ENCODE measurements at regions not wholly inside any gene's neighbourhood (a gene's known extent, or its start where the extent isn't known, plus 50 kb on each side); places are given as distances from the start of the nearest gene placed in this dataset.
"Not testable (repeated sequence)": the region's sequence is repeated elsewhere in the genome, so short reads cannot be mapped to it uniquely, and the experiment has no call there.

DNA sequence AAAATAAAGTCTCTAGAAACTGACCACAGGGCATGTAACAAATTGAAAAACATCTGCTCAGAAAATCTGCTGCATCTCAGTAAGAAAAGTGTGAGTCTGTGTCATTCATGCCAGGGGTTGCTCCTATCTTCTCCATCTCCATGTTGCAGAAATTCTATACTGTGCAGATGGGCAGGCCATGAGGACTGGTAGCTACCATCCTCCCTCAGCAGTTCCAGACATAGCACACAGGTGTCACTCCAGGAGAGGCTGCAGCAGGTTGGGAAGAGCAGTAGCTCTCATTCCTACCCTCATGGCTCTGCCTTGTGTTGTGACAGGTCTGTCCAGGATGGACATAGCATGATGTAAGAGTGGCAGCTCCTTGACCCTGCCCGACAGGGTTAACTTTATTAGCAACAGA is 173.4 kb downstream of the NDUFS4 start:
- DNase-seq (ENCODE audit: low spot score in 2 of 2) (no peak), ATAC-seq (no peak)
- Mint-ChIP-seq H3K36me3 (peaks cover 5 to 7% of the 10 kb centered on the region in 2 donors), H3K9me3 (peaks cover 10% of the 10 kb centered on the region in 2 donors), H3K27ac (no peak overlapping the region)

- ATAC-seq (no peak), DNase-seq (ENCODE audit: low spot score in 2 of 2) (no peak)
- H3K36me3 Mint-ChIP-seq: peaks cover 0 to 10% of the 10 kb centered on the region in 2 donors
- H3K9me3 Mint-ChIP-seq: peaks cover 8% of the 10 kb centered on the region in 2 donors
- no peak overlapping the region for H3K27ac Mint-ChIP-seq
Measured at GRCh38 chr5:53738105-53738504, 177.7 kb downstream of the NDUFS4 start.

DNA sequence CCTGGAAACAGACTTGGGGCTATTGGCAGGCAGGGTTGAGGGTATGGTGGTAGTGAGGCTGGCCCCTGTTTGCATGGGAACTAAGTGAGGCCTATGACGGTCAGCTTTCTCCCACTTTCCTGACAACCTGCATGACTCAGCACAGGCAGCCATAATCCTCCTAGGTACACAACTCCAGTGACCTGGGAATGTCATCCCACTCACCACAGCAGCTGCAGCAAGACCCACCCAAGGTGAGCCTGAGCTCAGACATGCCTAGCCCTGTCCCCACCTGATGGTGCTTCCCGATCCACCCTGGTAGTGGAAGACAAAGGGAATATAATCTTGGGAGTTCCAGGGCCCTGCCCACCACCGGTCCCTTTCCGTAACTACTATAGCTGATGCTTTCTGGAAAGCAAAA is 178.7 kb downstream of the NDUFS4 start:
- peaks cover 0 to 10% of the 10 kb centered on the region in 2 donors for H3K36me3 Mint-ChIP-seq
- ATAC-seq (no peak), DNase-seq (ENCODE audit: low spot score in 2 of 2) (no peak)
- peaks cover 8% of the 10 kb centered on the region in 2 donors for H3K9me3 Mint-ChIP-seq
- no peak overlapping the region for H3K27ac Mint-ChIP-seq

- no peak for DNase-seq (ENCODE audit: low spot score in 2 of 2)
- ATAC-seq: no peak
- H3K9me3 Mint-ChIP-seq: peaks cover 29 to 36% of the 10 kb centered on the region in 2 donors
Measured at GRCh38 chr5:53749621-53750020, 189.2 kb downstream of the NDUFS4 start.

DNA sequence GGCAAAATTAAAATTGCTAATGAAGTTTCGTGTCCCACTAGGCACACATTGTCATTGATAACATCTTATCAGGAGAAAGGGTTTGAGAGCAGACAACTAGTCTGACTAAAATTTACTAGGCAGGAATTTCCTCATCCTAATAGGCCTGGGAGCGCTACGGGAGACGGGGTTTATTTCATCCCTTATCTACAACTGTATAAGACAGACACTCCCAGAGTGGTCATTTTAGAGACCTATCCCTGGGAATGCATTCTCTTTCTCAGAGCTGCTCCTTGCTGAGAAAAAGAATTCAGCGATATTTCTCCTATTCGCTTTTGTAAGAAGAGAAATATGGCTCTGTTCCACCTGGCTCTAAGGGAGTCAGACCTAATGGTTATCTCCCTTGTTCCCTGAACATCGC is 191.8 kb downstream of the NDUFS4 start:
- Mint-ChIP-seq H3K9me3 (peaks cover 35 to 38% of the 10 kb centered on the region in 2 donors), H3K36me3 (peaks cover 9 to 32% of the 10 kb centered on the region in 2 donors)
- not testable (repeated sequence) for ATAC-seq; H3K27ac Mint-ChIP-seq; DNase-seq (ENCODE audit: low spot score in 2 of 2)

More at GRCh38 chr5:53749621-53750020, 189.2 kb downstream of the NDUFS4 start:
- Mint-ChIP-seq H3K36me3 (peaks cover 9 to 31% of the 10 kb centered on the region in 2 donors), H3K27ac (no peak overlapping the region)

- peaks cover 5 to 6% of the 10 kb centered on the region in 2 donors for H3K9me3 Mint-ChIP-seq
- no peak for ATAC-seq
Measured at GRCh38 chr5:53766673-53767072, 206.2 kb downstream of the NDUFS4 start.

GRCh38 chr5:53777864-53778618 is 217.6 kb downstream of the NDUFS4 start:
- Mint-ChIP-seq H3K9me3 (no peaks in the 10 kb centered on the region), H3K27ac (peak overlapping the region in 1 of 2 donors; percentile 6), H3K36me3 (no peaks in the 10 kb centered on the region)
- no peak for DNase-seq (ENCODE audit: low spot score in 2 of 2)
- peak in 1 of 2 donors; percentile 61 for ATAC-seq

More at GRCh38 chr5:53766673-53767072, 206.2 kb downstream of the NDUFS4 start:
- no peak for DNase-seq (ENCODE audit: low spot score in 2 of 2)
- H3K27ac Mint-ChIP-seq: no peak overlapping the region
- peaks cover 0 to 6% of the 10 kb centered on the region in 2 donors for H3K36me3 Mint-ChIP-seq

DNA sequence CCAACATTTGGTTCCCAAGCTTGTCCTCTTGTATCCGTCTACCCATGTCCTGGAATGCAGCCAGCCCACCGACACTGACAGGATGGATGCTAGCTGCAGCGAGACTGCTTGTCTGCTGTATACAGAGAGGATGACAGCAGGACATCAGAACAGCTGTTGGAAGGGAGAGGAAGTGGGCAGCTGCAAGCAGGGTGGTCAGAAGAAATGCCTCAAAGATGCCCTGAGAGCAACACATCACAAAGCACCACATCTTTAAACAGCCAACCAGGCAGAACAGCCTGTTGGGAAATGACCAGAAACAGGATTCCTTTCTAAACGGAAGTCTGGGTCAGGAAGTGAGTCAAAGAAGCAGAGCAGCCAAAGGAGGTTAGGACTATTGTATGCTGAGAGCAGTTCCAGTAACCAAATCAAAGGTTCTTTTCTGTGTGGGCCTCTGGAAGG is 219.1 kb downstream of the NDUFS4 start:
- ATAC-seq (peak; percentile 39 to 73), DNase-seq (ENCODE audit: low spot score in 2 of 2) (no peak)
- Mint-ChIP-seq H3K36me3 (no peaks in the 10 kb centered on the region), H3K9me3 (no peaks in the 10 kb centered on the region), H3K27ac (peak overlapping the region in 1 of 2 donors; percentile 62)

DNA sequence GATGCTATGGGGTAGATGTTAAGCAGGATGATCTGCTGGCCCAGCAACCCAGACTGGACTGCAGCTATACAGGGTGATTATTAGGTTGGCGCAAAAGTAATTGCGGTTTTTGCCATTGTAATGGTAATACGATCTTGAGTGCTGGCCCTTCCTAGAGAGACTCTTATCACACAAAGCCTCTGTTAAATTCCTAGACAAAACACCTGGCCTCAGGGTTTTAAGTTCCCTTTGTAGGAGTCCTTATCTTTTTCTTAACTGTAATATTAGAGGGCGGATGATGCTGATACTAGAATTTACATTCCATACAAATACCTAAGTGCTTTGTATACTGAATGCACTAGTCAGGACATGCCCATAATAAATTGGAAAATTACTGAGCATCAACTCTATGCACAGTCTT is 222.2 kb downstream of the NDUFS4 start:
- Mint-ChIP-seq H3K9me3 (peaks cover 0 to 4% of the 10 kb centered on the region in 2 donors), H3K36me3 (no peaks in the 10 kb centered on the region), H3K27ac (no peak overlapping the region)
- no peak for ATAC-seq
- no peak for DNase-seq (ENCODE audit: low spot score in 2 of 2)

DNA sequence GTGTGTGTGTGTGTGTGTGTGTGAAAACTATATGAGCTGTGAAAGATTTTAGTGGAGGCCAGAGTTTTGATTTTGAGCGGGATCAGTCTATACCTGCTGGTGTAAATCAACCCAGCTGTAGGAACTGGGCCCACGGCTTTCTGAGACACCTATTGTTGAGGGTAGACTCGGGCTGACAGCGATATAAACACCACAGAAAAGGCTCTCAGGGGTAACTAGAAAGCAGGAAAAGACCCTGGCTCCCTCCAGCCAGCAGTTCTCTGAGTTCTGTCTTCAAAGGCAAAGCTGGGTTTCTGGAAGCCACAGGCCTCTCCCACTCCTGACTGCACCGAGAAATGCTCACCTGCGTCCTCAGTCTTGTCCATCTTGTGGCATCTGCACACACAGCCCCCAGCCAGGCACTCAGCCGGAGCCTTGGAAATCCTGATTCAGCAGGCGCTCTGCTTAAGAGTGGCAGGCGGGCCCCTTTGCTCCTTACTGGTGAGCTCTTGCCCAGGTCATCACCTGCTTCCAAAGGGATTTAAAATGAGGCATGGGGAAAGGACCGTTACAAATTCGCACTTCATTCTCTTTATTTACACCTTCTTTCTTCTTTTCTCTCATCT is 223.3 kb downstream of the NDUFS4 start:
- ATAC-seq: no peak
- no peaks in the 10 kb centered on the region for H3K36me3 Mint-ChIP-seq
- H3K27ac Mint-ChIP-seq: no peak overlapping the region
- no peak for DNase-seq (ENCODE audit: low spot score in 2 of 2)
- peaks cover 7 to 10% of the 10 kb centered on the region in 2 donors for H3K9me3 Mint-ChIP-seq

- Mint-ChIP-seq H3K36me3 (no peaks in the 10 kb centered on the region), H3K9me3 (peaks cover 7 to 10% of the 10 kb centered on the region in 2 donors), H3K27ac (no peak overlapping the region)
- ATAC-seq: no peak
- no peak for DNase-seq (ENCODE audit: low spot score in 2 of 2)
Measured at GRCh38 chr5:53784596-53784995, 224.2 kb downstream of the NDUFS4 start.

- ATAC-seq: no peak
- H3K27ac Mint-ChIP-seq: no peak overlapping the region
- H3K9me3 Mint-ChIP-seq: peaks cover 7 to 10% of the 10 kb centered on the region in 2 donors
- H3K36me3 Mint-ChIP-seq: no peaks in the 10 kb centered on the region
- DNase-seq (ENCODE audit: low spot score in 2 of 2): no peak
Measured at GRCh38 chr5:53785924-53786323, 225.5 kb downstream of the NDUFS4 start.

DNA sequence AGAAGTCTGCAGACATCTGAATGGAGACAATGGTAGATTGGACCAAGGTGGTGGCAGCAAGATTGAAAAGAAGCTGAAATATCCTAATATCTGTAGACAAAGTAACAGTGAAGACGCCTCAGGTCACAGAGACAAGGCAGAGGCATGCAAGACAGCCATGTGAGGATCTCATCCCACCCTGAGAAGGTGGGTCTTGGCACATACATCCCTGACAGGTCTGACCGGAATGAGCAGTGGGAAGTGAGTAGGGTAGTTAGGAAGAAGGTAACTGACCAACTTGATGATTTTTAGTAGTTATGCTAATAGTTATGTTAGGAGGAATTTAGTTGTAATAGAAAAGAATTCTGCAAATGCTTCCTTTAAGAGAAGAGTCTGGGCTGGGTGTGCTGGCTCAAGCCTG is 229.6 kb downstream of the NDUFS4 start:
- DNase-seq (ENCODE audit: low spot score in 2 of 2): no peak
- no peak for ATAC-seq
- Mint-ChIP-seq H3K27ac (no peak overlapping the region), H3K36me3 (no peaks in the 10 kb centered on the region), H3K9me3 (peaks cover 7 to 13% of the 10 kb centered on the region in 2 donors)

GRCh38 chr5:53792338-53792737 is 231.9 kb downstream of the NDUFS4 start:
- Mint-ChIP-seq H3K9me3 (peaks cover 7 to 10% of the 10 kb centered on the region in 2 donors), H3K36me3 (no peaks in the 10 kb centered on the region), H3K27ac (no peak overlapping the region)
- ATAC-seq (no peak), DNase-seq (ENCODE audit: low spot score in 2 of 2) (no peak)

- not testable (repeated sequence) for H3K27ac Mint-ChIP-seq; H3K36me3 Mint-ChIP-seq; DNase-seq (ENCODE audit: low spot score in 2 of 2); ATAC-seq
- H3K9me3 Mint-ChIP-seq: peaks cover 0 to 13% of the 10 kb centered on the region in 2 donors
Measured at GRCh38 chr5:53799644-53800043, 239.2 kb downstream of the NDUFS4 start.

GRCh38 chr5:53808392-53808791 is 248.0 kb downstream of the NDUFS4 start:
- H3K27ac Mint-ChIP-seq; H3K9me3 Mint-ChIP-seq; H3K36me3 Mint-ChIP-seq; ATAC-seq; DNase-seq (ENCODE audit: low spot score in 2 of 2): not testable (repeated sequence)

DNA sequence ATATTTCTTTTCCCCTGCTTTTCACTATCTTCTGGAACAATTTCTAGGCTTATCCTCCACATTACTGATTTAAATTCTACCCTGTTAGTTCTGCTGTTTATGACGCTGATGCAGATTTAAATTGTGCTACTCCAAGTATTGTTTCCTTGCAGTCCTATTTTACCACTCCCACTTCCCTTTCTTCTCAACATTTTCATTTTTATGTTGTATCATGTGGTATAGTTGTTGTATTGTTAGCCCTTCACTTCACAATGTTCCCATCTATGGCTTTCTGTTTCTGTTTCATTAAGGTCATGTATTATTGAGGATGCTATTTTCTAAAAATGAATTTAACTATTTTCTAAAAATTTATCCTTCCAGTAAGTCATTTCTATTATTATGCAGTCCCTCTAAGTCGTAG is 254.4 kb downstream of the NDUFS4 start:
- Mint-ChIP-seq H3K36me3 (no peaks in the 10 kb centered on the region), H3K27ac (no peak overlapping the region), H3K9me3 (peaks cover 0 to 5% of the 10 kb centered on the region in 2 donors)
- ATAC-seq (no peak), DNase-seq (ENCODE audit: low spot score in 2 of 2) (no peak)

Data from activated naive CD4-positive, alpha-beta T cell treated with anti-CD3 and anti-CD28 coated beads, Interleukin-2, amount 50 U/mL, for 72 hours (primary cell).